HUES64 (cell line): ENCODE measurements at regions not wholly inside any gene's neighbourhood (a gene's known extent, or its start where the extent isn't known, plus 50 kb on each side); places are given as distances from the start of the nearest gene placed in this dataset.

Experiments used
- H3K27ac ChIP-seq: 2 replicates; pipeline ENCODE4 v1.7.0; 2013; ENCODE audit warnings: low read depth, low read length, inconsistent platforms
- H3K27me3 ChIP-seq: 2 replicates; pipeline ENCODE4 v1.6.1; 2013; ENCODE audit warnings: mild to moderate bottlenecking, low read length; ENCODE audit not compliant: insufficient read depth
- H3K36me3 ChIP-seq: 2 replicates; pipeline ENCODE4 v1.6.1; 2013; ENCODE audit warnings: mild to moderate bottlenecking, low read length; ENCODE audit not compliant: insufficient read depth
- H3K4me1 ChIP-seq: 2 replicates; pipeline ENCODE4 v1.6.1; 2013; ENCODE audit warnings: mild to moderate bottlenecking, low read length, moderate library complexity; ENCODE audit not compliant: insufficient read depth
- H3K4me3 ChIP-seq: 2 replicates; pipeline ENCODE4 v1.5.1; 2013; ENCODE audit warnings: mild to moderate bottlenecking, low read length, moderate library complexity
- H3K9ac ChIP-seq: 2 replicates; pipeline ENCODE4 v1.6.1; 2013; ENCODE audit warnings: mild to moderate bottlenecking, low read depth, low read length
- H3K9me3 ChIP-seq: 2 replicates; pipeline ENCODE4 v1.6.1; 2013; ENCODE audit warnings: low read depth, low read length; ENCODE audit not compliant: insufficient read depth
- WGBS: fragments of 150-250, 120-280 bp; methylation state at CpG from one replicate; pipeline ENCODE4 v1.1.7; 2013; ENCODE audit warnings: missing lambda C conversion rate; 5-methylcytosine and 5-hydroxymethylcytosine counted together

- Histone ChIP-seq H3K9ac (no peak overlapping the region), H3K4me3 (no peak overlapping the region), H3K27ac (no peak overlapping the region), H3K27me3 (no peaks in the 10 kb centered on the region), H3K9me3 (no peaks in the 10 kb centered on the region), H3K4me1 (no peaks in the 10 kb centered on the region), H3K36me3 (no peaks in the 10 kb centered on the region)
- 88% methylated on average over 18 of the region's 18 CpGs for WGBS
Observed at GRCh38 chr20:60263725-60264709, 305.8 kb downstream of the CDH26 start.

- 95% methylated on average over 7 of the region's 9 CpGs for WGBS
Observed at GRCh38 chr20:60266177-60266823, 308.1 kb downstream of the CDH26 start.

DNA sequence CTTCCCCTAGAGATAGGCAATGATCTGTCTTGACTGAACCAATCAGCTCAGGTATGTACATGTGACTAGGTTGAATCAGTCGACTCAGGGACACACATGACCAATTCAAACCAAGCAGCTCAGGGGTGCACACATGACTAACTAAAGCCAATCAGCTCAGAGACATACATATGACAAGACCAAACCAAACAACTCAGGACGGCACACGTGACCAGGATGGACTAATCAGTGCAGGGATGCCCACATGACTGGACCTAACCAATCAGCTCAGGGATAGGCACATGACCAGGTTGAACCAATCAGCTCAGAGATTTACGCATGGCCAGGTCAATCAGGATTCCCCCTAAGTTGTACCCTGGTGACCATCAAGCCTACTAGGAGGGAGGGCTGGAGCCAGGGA lies 310.3 kb downstream of the CDH26 start:
- H3K4me1 ChIP-seq: peaks cover 10% of the 10 kb centered on the region; the same call in 1 of the 2 replicates
- WGBS: 93% methylated on average over 4 of the region's 4 CpGs

More at GRCh38 chr20:60266177-60266823, 308.1 kb downstream of the CDH26 start:
- H3K9ac ChIP-seq: no peak overlapping the region
- no peaks in the 10 kb centered on the region for H3K36me3 ChIP-seq
- no peaks in the 10 kb centered on the region for H3K4me1 ChIP-seq
- no peaks in the 10 kb centered on the region for H3K27me3 ChIP-seq
- no peak overlapping the region for H3K4me3 ChIP-seq
- H3K27ac ChIP-seq: no peak overlapping the region
- no peaks in the 10 kb centered on the region for H3K9me3 ChIP-seq

DNA sequence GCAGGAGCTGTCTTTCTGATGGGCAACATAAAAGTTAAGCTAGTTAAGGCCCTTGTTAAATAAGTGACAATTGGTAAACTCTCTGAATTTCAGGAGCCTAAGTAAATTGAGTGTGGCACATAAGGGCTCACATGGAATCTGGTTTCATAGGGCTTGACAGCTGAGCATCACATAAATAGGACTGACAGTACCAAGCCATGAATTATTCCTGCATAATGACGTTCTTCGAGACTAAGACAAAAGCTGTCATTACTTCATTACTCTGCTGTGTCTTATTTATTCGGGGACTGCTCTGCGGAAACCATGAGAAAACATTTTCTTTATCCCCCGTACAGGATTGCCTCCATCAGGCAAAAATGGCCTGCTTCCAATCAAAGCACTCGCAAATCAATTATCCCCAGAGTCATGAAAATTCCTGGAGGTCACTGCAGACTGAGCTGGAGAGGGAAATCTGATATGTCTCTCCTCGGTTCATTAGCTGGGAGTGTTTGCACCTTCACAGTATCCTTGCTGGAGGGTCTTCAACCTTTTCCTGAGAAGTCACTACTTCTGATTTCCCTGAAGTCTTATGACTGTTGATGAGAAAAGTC lies 311.4 kb downstream of the CDH26 start:
- Histone ChIP-seq H3K9me3 (no peaks in the 10 kb centered on the region), H3K4me1 (peaks cover 10% of the 10 kb centered on the region; the same call in 1 of the 2 replicates), H3K4me3 (no peak overlapping the region), H3K36me3 (no peaks in the 10 kb centered on the region), H3K27ac (no peak overlapping the region), H3K9ac (no peak overlapping the region), H3K27me3 (no peaks in the 10 kb centered on the region)
- WGBS: 93% methylated on average over 7 of the region's 7 CpGs

More for the DNA sequence above, 310.3 kb downstream of the CDH26 start:
- no peak overlapping the region for H3K27ac ChIP-seq
- no peak overlapping the region for H3K9ac ChIP-seq
- H3K27me3 ChIP-seq: no peaks in the 10 kb centered on the region
- no peaks in the 10 kb centered on the region for H3K9me3 ChIP-seq
- no peaks in the 10 kb centered on the region for H3K36me3 ChIP-seq
- H3K4me3 ChIP-seq: no peak overlapping the region

DNA sequence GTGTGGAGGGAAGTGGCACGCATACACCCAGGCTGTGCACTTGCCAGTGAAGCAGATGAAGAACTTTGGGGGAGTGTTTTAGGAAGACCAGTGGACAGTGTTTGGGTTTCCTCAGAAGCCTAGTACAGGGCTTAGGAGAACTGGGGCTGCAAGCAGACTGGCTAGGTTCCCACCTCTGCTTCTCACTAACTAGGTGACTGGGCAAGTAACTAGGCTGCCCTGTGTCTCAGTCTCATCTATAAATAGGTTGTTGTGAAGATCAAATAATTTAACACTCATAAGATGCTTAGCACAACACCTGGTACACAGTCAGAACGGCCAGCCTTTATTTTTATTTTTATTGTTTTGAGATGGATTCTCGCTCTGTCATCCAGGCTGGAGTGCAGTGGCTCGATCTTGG lies 312.1 kb downstream of the CDH26 start:
- no peak overlapping the region for H3K9ac ChIP-seq

GRCh38 chr20:60271597-60271996 lies 313.4 kb downstream of the CDH26 start:
- no peak overlapping the region for H3K27ac ChIP-seq
- no peaks in the 10 kb centered on the region for H3K9me3 ChIP-seq
- WGBS: 68% methylated on average over 2 of the region's 2 CpGs
- H3K4me1 ChIP-seq: peaks cover 10% of the 10 kb centered on the region; the same call in 1 of the 2 replicates
- H3K4me3 ChIP-seq: no peak overlapping the region
- no peaks in the 10 kb centered on the region for H3K36me3 ChIP-seq
- no peaks in the 10 kb centered on the region for H3K27me3 ChIP-seq
- H3K9ac ChIP-seq: no peak overlapping the region

More for the DNA sequence above, 312.1 kb downstream of the CDH26 start:
- no peak overlapping the region for H3K27ac ChIP-seq
- WGBS: 89% methylated on average over 4 of the region's 4 CpGs
- H3K36me3 ChIP-seq: no peaks in the 10 kb centered on the region
- no peaks in the 10 kb centered on the region for H3K9me3 ChIP-seq
- H3K4me1 ChIP-seq: peaks cover 10% of the 10 kb centered on the region; the same call in 1 of the 2 replicates
- no peaks in the 10 kb centered on the region for H3K27me3 ChIP-seq
- no peak overlapping the region for H3K4me3 ChIP-seq

DNA sequence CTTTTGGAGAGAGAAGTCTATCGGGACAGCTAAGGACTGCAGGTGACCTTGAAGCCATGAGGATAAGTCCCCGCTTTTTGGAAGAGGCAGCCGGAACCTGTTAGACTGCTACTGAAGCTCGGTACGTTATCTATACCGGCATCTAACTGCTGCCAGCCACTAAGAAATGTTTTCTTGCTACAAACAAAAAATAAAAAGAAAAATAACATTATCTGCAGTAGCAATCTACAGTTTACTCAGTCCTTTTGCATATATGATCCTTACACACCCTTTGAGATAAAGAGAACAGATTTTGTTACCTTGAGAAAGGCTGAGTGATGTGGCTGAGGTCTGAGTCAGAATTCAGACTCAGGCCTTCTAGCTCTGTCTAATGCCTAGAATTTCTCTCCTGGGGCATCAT lies 314.6 kb downstream of the CDH26 start:
- no peak overlapping the region for H3K4me3 ChIP-seq
- H3K9me3 ChIP-seq: no peaks in the 10 kb centered on the region

GRCh38 chr20:60274717-60275116 lies 316.5 kb downstream of the CDH26 start:
- no peak overlapping the region for H3K27ac ChIP-seq
- H3K36me3 ChIP-seq: no peaks in the 10 kb centered on the region
- no peak overlapping the region for H3K9ac ChIP-seq
- H3K27me3 ChIP-seq: no peaks in the 10 kb centered on the region
- WGBS: 95% methylated on average over 3 of the region's 3 CpGs
- no peak overlapping the region for H3K4me3 ChIP-seq
- peaks cover 10% of the 10 kb centered on the region; the same call in 1 of the 2 replicates for H3K4me1 ChIP-seq
- H3K9me3 ChIP-seq: peaks cover 13% of the 10 kb centered on the region; the same call in 1 of the 2 replicates

More for the DNA sequence above, 314.6 kb downstream of the CDH26 start:
- Histone ChIP-seq H3K27me3 (no peaks in the 10 kb centered on the region), H3K27ac (no peak overlapping the region), H3K4me1 (peaks cover 10% of the 10 kb centered on the region; the same call in 1 of the 2 replicates), H3K36me3 (no peaks in the 10 kb centered on the region), H3K9ac (no peak overlapping the region)
- WGBS: 94% methylated on average over 6 of the region's 6 CpGs

- H3K36me3 ChIP-seq: no peaks in the 10 kb centered on the region
- WGBS: 91% methylated on average over 6 of the region's 6 CpGs
- H3K4me1 ChIP-seq: no peaks in the 10 kb centered on the region
- H3K27ac ChIP-seq: no peak overlapping the region
- no peak overlapping the region for H3K9ac ChIP-seq
- H3K9me3 ChIP-seq: peaks cover 60% of the 10 kb centered on the region
- no peak overlapping the region for H3K4me3 ChIP-seq
- H3K27me3 ChIP-seq: no peaks in the 10 kb centered on the region
Observed at GRCh38 chr20:60281295-60281694, 323.1 kb downstream of the CDH26 start.

DNA sequence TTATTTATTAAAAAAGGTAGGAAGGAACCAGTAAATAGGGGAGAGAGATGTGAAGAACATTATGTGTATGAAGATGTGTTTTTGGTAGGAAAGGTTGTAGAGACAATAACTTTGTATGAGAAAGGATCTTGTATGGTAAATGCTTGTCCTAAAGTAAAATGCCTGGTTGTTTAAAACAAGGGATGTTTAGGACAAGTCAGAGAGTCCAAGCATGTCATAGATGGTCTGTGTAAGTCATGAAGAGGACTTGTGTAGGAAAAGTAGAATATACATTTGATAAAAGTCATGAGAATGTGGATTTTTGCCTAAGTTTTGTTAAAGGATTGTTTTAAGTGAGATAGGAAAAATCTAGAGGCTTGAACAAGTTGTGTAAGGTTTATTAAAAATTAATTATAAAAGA lies 325.1 kb downstream of the CDH26 start:
- H3K27me3 ChIP-seq: no peaks in the 10 kb centered on the region
- H3K36me3 ChIP-seq: no peaks in the 10 kb centered on the region
- H3K9me3 ChIP-seq: peaks cover 78% of the 10 kb centered on the region
- no peak overlapping the region for H3K9ac ChIP-seq
- H3K27ac ChIP-seq: no peak overlapping the region
- no peak overlapping the region for H3K4me3 ChIP-seq
- no peaks in the 10 kb centered on the region for H3K4me1 ChIP-seq

DNA sequence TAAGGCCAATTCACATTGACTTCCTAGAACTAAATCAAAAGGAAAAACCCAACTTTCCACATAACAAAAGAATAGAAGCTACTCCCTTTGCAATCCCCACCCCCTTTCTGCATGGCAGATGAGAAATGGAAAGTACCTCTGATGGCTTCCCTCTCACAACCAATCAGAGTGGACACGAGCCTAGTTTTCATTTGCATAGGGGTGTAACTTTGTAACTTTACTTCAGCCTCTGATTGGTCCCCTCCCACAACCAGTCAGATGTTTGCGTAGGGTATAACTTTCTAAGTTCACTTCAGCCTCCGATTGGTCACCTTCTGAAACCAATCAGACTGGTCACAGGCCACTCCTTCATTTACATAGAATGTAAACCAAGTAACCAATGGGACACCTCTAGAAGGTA lies 328.5 kb downstream of the CDH26 start:
- Histone ChIP-seq H3K4me1 (no peaks in the 10 kb centered on the region), H3K36me3 (no peaks in the 10 kb centered on the region), H3K9ac (no peak overlapping the region), H3K9me3 (peaks cover 80% of the 10 kb centered on the region), H3K4me3 (no peak overlapping the region), H3K27ac (no peak overlapping the region), H3K27me3 (no peaks in the 10 kb centered on the region)
- 95% methylated on average over 3 of the region's 3 CpGs for WGBS
